ENCODE measurements at regions not wholly inside any gene's neighbourhood (a gene's known extent, or its start where the extent isn't known, plus 50 kb on each side); places are given as distances from the start of the nearest gene placed in this dataset.

DNA sequence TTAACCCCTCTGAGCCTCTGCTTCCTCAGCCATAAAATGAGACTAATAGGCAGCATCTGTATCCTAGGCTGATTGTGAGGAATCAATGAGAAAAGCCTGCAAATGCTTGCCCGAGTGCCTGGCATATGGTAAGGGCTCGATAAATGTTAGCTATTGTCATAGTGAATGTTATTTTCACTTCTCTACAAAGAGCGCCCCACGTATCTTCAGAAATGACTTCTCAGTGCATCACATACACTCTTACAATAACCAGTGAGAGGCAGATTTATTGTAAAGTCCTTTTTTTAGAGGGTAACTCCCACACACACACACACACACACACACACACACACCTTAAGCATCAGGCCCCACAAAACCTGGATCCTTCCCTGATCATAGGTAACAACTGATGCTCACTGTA, 60.5 kb upstream of the SPATA12 start:
- peaks cover 0 to 5% (median 4%) of the 10 kb centered on the region in 3 donors for H3K4me1 Mint-ChIP-seq
- POLR2A ChIA-PET = no interaction called here
- CTCF ChIA-PET = interaction anchor here (1.0 kb wide), 1 partner anchor 11 kb away, joined by 4 read pairs; no protein-coding TSS in a partner anchor

DNA sequence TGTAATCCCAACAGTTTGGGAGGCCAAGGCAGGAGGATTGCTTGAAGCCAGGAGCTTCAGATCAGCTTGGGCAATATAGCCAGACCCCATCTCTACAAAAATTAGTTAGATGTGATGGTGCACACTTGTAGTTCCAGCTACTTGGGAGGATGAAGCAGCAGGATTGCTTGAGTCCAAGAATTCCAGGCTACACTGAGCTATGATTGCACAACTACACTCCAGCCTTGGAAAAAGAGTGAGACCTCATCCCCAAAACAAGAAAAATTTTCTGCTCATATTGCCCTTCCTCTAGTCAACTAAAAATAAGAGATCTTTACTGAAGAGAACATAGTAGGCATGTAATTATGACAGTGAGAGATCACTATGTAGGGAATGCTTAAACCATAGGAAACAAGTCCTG, 60.9 kb upstream of the SPATA12 start:
- no peaks in the 10 kb centered on the region for H3K27me3 ChIP-seq (ENCODE audit: insufficient read depth, low read length, poor library complexity, severe bottlenecking)
- H3K27me3 Mint-ChIP-seq = peaks cover 9 to 14% of the 10 kb centered on the region in 2 donors
- POLR2A ChIA-PET = no interaction called here
- H3K4me3 Mint-ChIP-seq = no peak overlapping the region
- H3K27ac Mint-ChIP-seq = no peak overlapping the region
- CTCF ChIA-PET = interaction anchor here (1.0 to 1.3 kb wide), 2 partner anchors 10 to 297 kb away, joined by 4 read pairs; no protein-coding TSS in a partner anchor
- no peaks in the 10 kb centered on the region for H3K36me3 ChIP-seq (ENCODE audit: insufficient read depth, low read length)
- H3K9me3 ChIP-seq (ENCODE audit: low read length) = no peaks in the 10 kb centered on the region
- H3K4me3 ChIP-seq (ENCODE audit: low read length) = no peak overlapping the region
- H3K27ac ChIP-seq (ENCODE audit: low read depth, low read length) = no peak overlapping the region
- H3K36me3 Mint-ChIP-seq = peaks cover 0 to 1% (median 0%) of the 10 kb centered on the region in 3 donors
- peaks cover 0 to 2% (median 0%) of the 10 kb centered on the region in 5 donors for H3K9me3 Mint-ChIP-seq
- H3K4me1 ChIP-seq (ENCODE audit: insufficient read depth, low read length) = no peaks in the 10 kb centered on the region
- no peak for DNase-seq
- peaks cover 0 to 5% (median 4%) of the 10 kb centered on the region in 3 donors for H3K4me1 Mint-ChIP-seq

More for the DNA sequence above, 60.5 kb upstream of the SPATA12 start:
- no peak for DNase-seq
- Histone ChIP-seq H3K27ac (ENCODE audit: low read depth, low read length) (no peak overlapping the region), H3K9me3 (ENCODE audit: low read length) (no peaks in the 10 kb centered on the region), H3K4me1 (ENCODE audit: insufficient read depth, low read length) (no peaks in the 10 kb centered on the region), H3K4me3 (ENCODE audit: low read length) (no peak overlapping the region), H3K36me3 (ENCODE audit: insufficient read depth, low read length) (no peaks in the 10 kb centered on the region), H3K27me3 (ENCODE audit: insufficient read depth, low read length, poor library complexity, severe bottlenecking) (no peaks in the 10 kb centered on the region)
- H3K9me3 Mint-ChIP-seq = peaks cover 0 to 2% (median 0%) of the 10 kb centered on the region in 5 donors
- peaks cover 11 to 14% of the 10 kb centered on the region in 2 donors for H3K27me3 Mint-ChIP-seq
- peaks cover 0 to 1% (median 0%) of the 10 kb centered on the region in 3 donors for H3K36me3 Mint-ChIP-seq
- H3K27ac Mint-ChIP-seq = no peak overlapping the region
- H3K4me3 Mint-ChIP-seq = no peak overlapping the region

DNA sequence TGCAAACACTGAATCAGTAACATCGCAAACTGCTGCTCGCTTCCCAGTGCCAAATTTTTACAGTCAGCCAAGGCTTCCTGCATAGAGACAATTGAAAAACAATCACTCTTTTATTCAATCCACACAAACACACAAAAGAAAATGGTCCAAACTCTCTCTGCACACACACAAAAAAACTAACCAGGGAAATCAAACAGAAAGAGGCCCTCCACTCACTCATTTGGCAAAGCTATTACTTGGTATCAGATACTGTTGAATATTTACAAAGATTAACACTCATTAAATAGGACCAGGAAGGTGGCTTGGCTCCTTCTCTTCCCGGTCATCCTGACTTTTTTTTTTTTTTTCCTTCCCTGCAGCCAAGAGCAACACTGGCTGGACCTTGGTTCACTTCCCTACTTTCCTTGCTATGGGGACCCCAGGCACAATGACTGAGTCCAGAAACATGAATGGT, 62.4 kb upstream of the SPATA12 start:
- POLR2A ChIA-PET = interaction anchor here (0.7 kb wide), 1 partner anchor 215 kb away, joined by 3 read pairs; no protein-coding TSS in a partner anchor
- Histone ChIP-seq H3K27ac (ENCODE audit: low read depth, low read length) (no peak overlapping the region), H3K36me3 (ENCODE audit: insufficient read depth, low read length) (no peaks in the 10 kb centered on the region), H3K27me3 (ENCODE audit: insufficient read depth, low read length, poor library complexity, severe bottlenecking) (no peaks in the 10 kb centered on the region), H3K4me1 (ENCODE audit: insufficient read depth, low read length) (no peaks in the 10 kb centered on the region), H3K9me3 (ENCODE audit: low read length) (no peaks in the 10 kb centered on the region), H3K4me3 (ENCODE audit: low read length) (no peak overlapping the region)
- Mint-ChIP-seq H3K9me3 (peaks cover 0 to 2% (median 0%) of the 10 kb centered on the region in 5 donors), H3K4me1 (peaks cover 0 to 5% (median 4%) of the 10 kb centered on the region in 3 donors), H3K4me3 (no peak overlapping the region), H3K27me3 (peaks cover 0 to 15% of the 10 kb centered on the region in 2 donors), H3K27ac (peak overlapping the region in 2 of 8 donors; percentile 24 to 56), H3K36me3 (peaks cover 0 to 1% (median 0%) of the 10 kb centered on the region in 3 donors)
- DNase-seq = no peak
- CTCF ChIA-PET = interaction anchor here (1.3 kb wide), 1 partner anchor 295 kb away, joined by 4 read pairs; no protein-coding TSS in a partner anchor

DNA sequence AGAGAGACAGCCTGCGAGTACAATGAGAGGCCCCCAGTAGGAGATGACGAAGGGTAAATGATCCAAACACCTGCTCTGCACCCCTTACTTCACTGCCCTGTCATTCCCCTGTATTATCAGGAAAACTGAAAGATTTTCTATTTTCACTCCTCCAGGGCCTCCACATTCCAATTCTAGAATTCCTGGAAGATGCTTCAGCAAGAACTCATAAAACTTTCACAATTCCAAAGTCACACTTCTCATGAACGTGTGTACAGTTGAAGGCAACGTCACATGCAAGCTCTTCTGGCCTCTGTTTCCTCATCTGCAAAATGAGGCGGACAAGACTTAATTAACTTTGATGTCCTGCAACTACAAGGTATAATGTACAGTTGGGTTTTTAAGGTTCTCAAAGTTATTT, 62.8 kb upstream of the SPATA12 start:
- no peak overlapping the region for H3K4me3 ChIP-seq (ENCODE audit: low read length)
- Mint-ChIP-seq H3K27ac (peak overlapping the region in 1 of 8 donors; percentile 56), H3K4me3 (no peak overlapping the region), H3K27me3 (peaks cover 0 to 14% of the 10 kb centered on the region in 2 donors), H3K4me1 (peaks cover 0 to 5% (median 4%) of the 10 kb centered on the region in 3 donors), H3K9me3 (peaks cover 0 to 2% (median 0%) of the 10 kb centered on the region in 5 donors), H3K36me3 (peaks cover 0 to 1% (median 0%) of the 10 kb centered on the region in 3 donors)
- no peak for DNase-seq
- no peaks in the 10 kb centered on the region for H3K36me3 ChIP-seq (ENCODE audit: insufficient read depth, low read length)
- CTCF ChIA-PET = interaction anchor here (1.0 to 2.8 kb wide), 2 partner anchors 198 to 295 kb away, joined by 3 to 9 read pairs; no protein-coding TSS in a partner anchor
- POLR2A ChIA-PET = no interaction called here
- no peaks in the 10 kb centered on the region for H3K4me1 ChIP-seq (ENCODE audit: insufficient read depth, low read length)
- no peaks in the 10 kb centered on the region for H3K27me3 ChIP-seq (ENCODE audit: insufficient read depth, low read length, poor library complexity, severe bottlenecking)
- H3K9me3 ChIP-seq (ENCODE audit: low read length) = no peaks in the 10 kb centered on the region
- no peak overlapping the region for H3K27ac ChIP-seq (ENCODE audit: low read depth, low read length)

DNA sequence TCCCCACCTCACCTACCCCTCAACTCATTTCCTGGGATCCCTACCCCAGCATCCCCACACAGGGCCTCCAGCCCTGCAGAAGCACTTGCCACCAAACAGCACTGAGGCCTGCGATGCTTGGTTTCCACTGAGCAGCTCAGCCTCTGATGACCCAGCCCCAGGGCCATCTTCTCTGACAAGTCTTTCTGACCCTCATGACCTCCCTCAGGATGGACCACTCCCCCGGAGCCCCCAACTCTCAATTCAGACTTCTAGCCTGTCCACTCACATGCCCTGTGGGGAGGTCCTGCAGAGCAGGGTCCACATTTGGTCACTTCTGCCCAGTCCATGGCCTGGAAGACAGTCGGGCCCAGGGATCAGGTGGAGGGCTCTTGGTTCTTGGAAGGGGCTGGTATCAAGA, 63.4 kb upstream of the SPATA12 start:
- Histone ChIP-seq H3K36me3 (ENCODE audit: insufficient read depth, low read length) (no peaks in the 10 kb centered on the region), H3K4me1 (ENCODE audit: insufficient read depth, low read length) (no peaks in the 10 kb centered on the region), H3K9me3 (ENCODE audit: low read length) (no peaks in the 10 kb centered on the region), H3K27ac (ENCODE audit: low read depth, low read length) (no peak overlapping the region), H3K27me3 (ENCODE audit: insufficient read depth, low read length, poor library complexity, severe bottlenecking) (no peaks in the 10 kb centered on the region), H3K4me3 (ENCODE audit: low read length) (no peak overlapping the region)
- Mint-ChIP-seq H3K36me3 (peaks cover 0 to 1% (median 0%) of the 10 kb centered on the region in 3 donors), H3K9me3 (peaks cover 0 to 2% (median 0%) of the 10 kb centered on the region in 5 donors), H3K27ac (no peak overlapping the region), H3K27me3 (peaks cover 0 to 14% of the 10 kb centered on the region in 2 donors), H3K4me3 (no peak overlapping the region), H3K4me1 (peaks cover 0 to 5% (median 4%) of the 10 kb centered on the region in 3 donors)
- DNase-seq = no peak
- CTCF ChIA-PET = interaction anchor here (1.0 to 2.8 kb wide), 4 partner anchors 9 to 295 kb away, joined by 3 to 9 read pairs (median 6); no protein-coding TSS in a partner anchor
- POLR2A ChIA-PET = no interaction called here

DNA sequence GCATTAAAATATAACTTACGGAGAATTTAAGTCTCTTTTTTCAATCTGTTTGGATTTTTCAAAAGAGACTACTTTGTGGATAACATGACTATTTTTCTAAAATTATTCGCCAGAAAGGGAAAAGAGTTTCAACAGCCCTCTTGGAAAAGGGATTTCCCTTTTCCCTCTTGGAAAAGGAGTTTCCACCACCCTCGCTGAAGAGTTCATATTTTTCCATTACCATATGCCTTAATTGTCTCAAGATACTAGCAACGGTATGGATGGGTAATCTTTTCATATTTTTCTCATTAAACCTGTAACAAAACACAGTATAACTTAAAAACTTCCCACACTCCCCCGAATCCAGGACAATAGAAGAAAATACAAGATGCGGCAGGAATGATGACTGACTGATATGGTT, 66.1 kb upstream of the SPATA12 start:
- Histone ChIP-seq H3K36me3 (ENCODE audit: insufficient read depth, low read length) (no peaks in the 10 kb centered on the region), H3K27me3 (ENCODE audit: insufficient read depth, low read length, poor library complexity, severe bottlenecking) (no peaks in the 10 kb centered on the region), H3K4me3 (ENCODE audit: low read length) (no peak overlapping the region), H3K9me3 (ENCODE audit: low read length) (no peaks in the 10 kb centered on the region), H3K4me1 (ENCODE audit: insufficient read depth, low read length) (no peaks in the 10 kb centered on the region), H3K27ac (ENCODE audit: low read depth, low read length) (no peak overlapping the region)
- Mint-ChIP-seq H3K4me1 (peaks cover 0 to 5% (median 4%) of the 10 kb centered on the region in 3 donors), H3K27ac (peak overlapping the region in 3 of 8 donors; percentile 24 to 87 (median 47)), H3K9me3 (peaks cover 0 to 2% (median 0%) of the 10 kb centered on the region in 5 donors), H3K27me3 (peaks cover 16 to 19% of the 10 kb centered on the region in 2 donors), H3K36me3 (peaks cover 0 to 1% (median 0%) of the 10 kb centered on the region in 3 donors), H3K4me3 (no peak overlapping the region)
- ChIA-PET CTCF (interaction anchor here (1.3 to 9.7 kb wide), 2 partner anchors 193 to 252 kb away, joined by 5 to 135 read pairs; partner anchors contain the start of gene ARHGEF3), POLR2A (no interaction called here)
- DNase-seq = no peak

DNA sequence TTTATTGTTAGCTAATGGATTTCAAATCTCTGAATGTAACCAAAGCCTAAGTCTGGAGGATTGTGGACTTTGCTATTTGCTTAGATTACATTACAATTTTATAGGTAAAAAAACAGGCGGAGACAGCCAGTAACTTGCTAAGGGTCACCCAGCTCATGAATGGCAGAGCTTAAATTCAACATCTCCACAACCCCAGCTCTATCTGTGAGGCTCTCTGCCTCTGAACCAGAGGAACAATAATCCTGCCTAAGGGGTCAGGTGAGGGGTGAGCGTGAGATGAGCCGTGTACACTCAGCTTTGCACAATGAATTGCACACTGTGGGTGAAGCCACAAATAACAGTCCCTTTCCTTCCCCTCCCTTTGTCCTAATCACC, 69.8 kb upstream of the SPATA12 start:
- H3K27ac Mint-ChIP-seq = no peak overlapping the region
- peaks cover 12 to 22% of the 10 kb centered on the region in 2 donors for H3K27me3 Mint-ChIP-seq
- peaks cover 0 to 2% (median 0%) of the 10 kb centered on the region in 5 donors for H3K9me3 Mint-ChIP-seq
- no peak overlapping the region for H3K4me3 Mint-ChIP-seq
- ChIA-PET CTCF (interaction anchor here (3.1 to 9.7 kb wide), 4 partner anchors 75 to 287 kb away, joined by 10 to 135 read pairs (median 78); partner anchors contain the start of gene ARHGEF3), POLR2A (interaction anchor here (0.6 kb wide), 1 partner anchor 294 kb away, joined by 3 read pairs; no protein-coding TSS in a partner anchor)
- H3K27ac ChIP-seq (ENCODE audit: low read depth, low read length) = no peak overlapping the region
- H3K27me3 ChIP-seq (ENCODE audit: insufficient read depth, low read length, poor library complexity, severe bottlenecking) = no peaks in the 10 kb centered on the region
- no peak for DNase-seq
- no peaks in the 10 kb centered on the region for H3K9me3 ChIP-seq (ENCODE audit: low read length)
- H3K36me3 Mint-ChIP-seq = peaks cover 0 to 1% (median 0%) of the 10 kb centered on the region in 3 donors
- peaks cover 9 to 25% (median 21%) of the 10 kb centered on the region in 3 donors for H3K4me1 Mint-ChIP-seq
- H3K4me1 ChIP-seq (ENCODE audit: insufficient read depth, low read length) = peaks cover 8% of the 10 kb centered on the region
- no peak overlapping the region for H3K4me3 ChIP-seq (ENCODE audit: low read length)
- no peaks in the 10 kb centered on the region for H3K36me3 ChIP-seq (ENCODE audit: insufficient read depth, low read length)

DNA sequence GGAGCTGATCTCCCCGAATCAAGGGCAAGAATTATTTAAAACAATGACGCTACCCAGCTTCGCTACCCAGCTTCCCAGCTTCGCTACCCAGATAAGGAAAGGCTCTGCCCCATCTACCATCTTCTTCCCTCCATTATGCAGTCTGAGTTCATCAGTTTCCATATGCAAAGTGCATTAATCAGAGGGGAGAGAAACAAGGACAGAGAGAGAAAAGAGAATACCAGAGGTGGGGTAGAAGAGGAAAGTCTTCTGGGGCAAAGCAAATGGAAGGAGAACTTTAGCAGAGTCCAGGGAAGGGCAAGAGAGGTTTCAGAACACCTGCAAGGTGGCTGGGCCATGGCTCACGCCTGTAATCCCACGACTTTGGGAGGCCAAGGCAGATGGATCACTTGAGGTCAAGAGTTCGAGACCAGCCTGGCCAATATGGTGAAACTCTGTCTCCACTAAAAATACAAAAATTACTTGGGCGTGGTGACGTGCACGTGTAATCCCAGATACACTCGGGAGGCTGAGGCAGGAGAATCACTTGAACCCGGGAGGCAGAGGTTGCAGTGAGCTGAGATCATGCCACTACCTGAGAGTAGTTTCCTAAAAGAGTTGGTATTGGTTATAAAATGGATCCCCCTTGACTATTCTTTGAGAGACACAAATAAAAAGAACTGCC, 70.4 kb upstream of the SPATA12 start:
- no peak overlapping the region for H3K27ac Mint-ChIP-seq
- peaks cover 8% of the 10 kb centered on the region for H3K4me1 ChIP-seq (ENCODE audit: insufficient read depth, low read length)
- ChIA-PET CTCF (interaction anchor here (1.0 to 9.7 kb wide), 15 partner anchors 9 to 294 kb away, joined by 3 to 135 read pairs (median 8); partner anchors contain the start of gene ARHGEF3), POLR2A (interaction anchor here (0.6 to 1.7 kb wide), 2 partner anchors 190 to 293 kb away, joined by 3 to 6 read pairs; no protein-coding TSS in a partner anchor)
- H3K36me3 Mint-ChIP-seq = no peaks in the 10 kb centered on the region
- DNase-seq = no peak
- H3K9me3 ChIP-seq (ENCODE audit: low read length) = no peaks in the 10 kb centered on the region
- peaks cover 9 to 22% of the 10 kb centered on the region in 2 donors for H3K27me3 Mint-ChIP-seq
- no peak overlapping the region for H3K27ac ChIP-seq (ENCODE audit: low read depth, low read length)
- H3K4me1 Mint-ChIP-seq = peaks cover 9 to 24% (median 19%) of the 10 kb centered on the region in 3 donors
- no peaks in the 10 kb centered on the region for H3K9me3 Mint-ChIP-seq
- H3K27me3 ChIP-seq (ENCODE audit: insufficient read depth, low read length, poor library complexity, severe bottlenecking) = no peaks in the 10 kb centered on the region
- H3K4me3 Mint-ChIP-seq = no peak overlapping the region
- H3K4me3 ChIP-seq (ENCODE audit: low read length) = no peak overlapping the region
- no peaks in the 10 kb centered on the region for H3K36me3 ChIP-seq (ENCODE audit: insufficient read depth, low read length)
